CD4-positive, alpha-beta T cell treated with Interleukin-15 for 4 hours (primary cell): ENCODE measurements at regions not wholly inside any gene's neighbourhood (a gene's known extent, or its start where the extent isn't known, plus 50 kb on each side); places are given as distances from the start of the nearest gene placed in this dataset.
"Not testable (repeated sequence)": the region's sequence is repeated elsewhere in the genome, so short reads cannot be mapped to it uniquely, and the experiment has no call there.

ENCODE experiments used
- DNase-seq: peaks from one replicate; pipeline ENCODE4 v3.0.0-alpha.2; 2020; ENCODE audit warnings: low spot score

DNA sequence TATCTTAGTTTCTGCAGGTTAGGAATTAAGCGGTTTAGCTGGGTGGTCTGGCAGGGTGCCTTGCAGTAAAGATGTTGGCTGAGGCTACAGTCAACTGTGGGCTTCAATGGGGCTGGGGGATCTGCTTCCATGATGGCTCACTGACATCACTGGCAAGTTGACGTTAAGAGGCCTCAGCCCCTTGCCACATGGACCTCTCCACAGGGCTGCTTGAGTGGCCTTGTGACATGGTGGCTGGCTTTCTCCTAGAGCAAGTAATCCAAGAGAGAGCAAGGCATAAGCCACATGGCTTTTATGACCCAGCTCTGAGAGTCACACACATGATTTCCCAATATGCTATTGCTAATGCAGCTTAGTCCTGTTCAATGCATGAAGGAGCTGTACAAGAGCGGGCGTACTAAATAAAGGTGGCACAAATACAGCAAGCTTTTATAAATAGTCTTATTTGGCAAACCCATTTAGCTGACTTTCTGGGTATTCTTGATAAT is 109.1 kb downstream of the SEPTIN7 start:
- DNase-seq: no peak

DNA sequence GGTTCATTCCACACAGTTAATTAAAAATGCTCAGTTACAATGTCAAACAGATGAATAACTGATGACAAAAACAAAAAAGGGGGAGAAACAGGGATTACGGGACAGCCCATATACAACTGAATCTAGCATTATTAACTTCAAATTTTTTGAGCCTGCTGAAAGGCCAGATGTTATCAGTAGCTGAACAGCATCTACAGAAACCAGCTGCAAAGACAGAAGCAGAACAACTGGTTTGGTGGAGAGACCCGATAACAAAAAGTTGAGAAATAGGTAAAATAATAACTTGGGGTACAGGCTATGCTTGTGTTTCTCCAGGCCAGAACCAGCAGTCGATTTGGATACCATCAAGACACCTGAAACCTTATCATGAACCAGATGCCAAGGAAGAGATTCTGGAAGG is 109.8 kb downstream of the SEPTIN7 start:
- not testable (repeated sequence) for DNase-seq

DNA sequence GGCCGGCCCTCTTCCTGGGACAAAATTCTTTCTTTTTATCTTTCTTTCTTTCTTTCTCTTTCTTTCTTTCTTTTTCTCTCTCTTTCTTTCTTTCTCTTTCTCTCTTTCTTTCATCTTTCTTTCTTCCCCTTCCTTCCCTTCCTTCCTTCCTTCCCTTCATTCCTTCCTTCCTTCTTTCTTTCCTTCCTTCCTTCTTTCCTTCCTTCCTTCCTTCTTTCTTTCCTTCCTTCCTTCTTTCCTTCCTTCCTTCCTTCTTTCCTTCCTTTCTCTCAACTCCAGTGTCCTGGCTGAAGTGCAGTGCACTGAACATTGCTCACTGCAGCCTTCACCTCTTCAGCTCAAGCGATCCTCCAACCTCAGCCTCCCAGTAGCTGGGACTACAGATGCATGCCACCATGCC is 112.5 kb downstream of the SEPTIN7 start:
- not testable (repeated sequence) for DNase-seq

DNA sequence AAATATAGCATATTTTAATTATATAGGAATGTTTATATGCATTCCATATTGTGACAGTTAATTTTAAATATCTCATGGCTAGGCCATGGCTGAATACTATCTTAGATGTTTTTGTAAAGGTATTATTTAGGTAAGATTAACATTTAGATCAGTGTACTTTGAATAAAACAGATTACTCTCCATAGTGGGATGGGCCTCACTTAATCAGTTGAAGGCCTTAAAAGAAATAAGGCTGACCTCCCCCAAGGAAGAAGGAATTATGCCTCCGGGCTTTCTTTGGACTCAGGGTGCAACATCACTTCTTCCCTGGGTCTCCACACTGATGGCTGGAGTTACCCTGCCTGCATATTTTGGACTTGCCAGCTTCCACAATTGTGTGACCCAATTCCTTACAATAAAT is 113.4 kb downstream of the SEPTIN7 start:
- DNase-seq: not testable (repeated sequence)

DNA sequence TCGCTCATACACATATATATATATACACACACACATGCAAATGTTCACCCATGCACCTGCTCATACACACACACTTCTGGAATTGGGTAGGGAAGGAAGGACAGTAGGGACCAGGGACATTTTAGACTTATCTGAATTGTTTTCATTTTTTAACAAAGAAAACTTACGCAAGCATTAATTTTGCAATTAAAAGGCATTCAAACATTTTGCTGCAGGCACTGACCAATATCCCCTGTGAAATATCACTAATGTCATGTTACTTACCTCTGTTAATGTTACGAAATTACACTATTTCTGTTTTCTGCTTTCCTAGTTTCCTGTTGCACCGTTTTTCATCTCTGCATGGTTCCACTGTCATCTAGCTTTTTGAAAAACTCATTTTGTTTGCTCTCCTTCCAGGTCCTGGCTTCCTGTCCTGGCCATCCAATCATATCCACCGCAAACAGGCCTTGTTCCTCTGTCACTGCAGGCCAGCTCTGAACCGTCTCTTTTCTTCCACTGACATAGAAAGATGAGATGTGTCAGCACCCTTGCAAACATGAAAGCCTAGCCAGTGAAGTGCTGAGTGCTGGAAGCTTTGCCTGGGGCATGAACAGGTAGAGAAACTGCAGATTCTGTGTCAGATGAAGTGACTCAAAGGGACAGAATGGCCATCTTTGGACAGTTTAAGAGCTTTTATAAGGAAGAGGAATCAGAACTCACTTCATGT is 114.5 kb downstream of the SEPTIN7 start:
- DNase-seq: not testable (repeated sequence)

DNA sequence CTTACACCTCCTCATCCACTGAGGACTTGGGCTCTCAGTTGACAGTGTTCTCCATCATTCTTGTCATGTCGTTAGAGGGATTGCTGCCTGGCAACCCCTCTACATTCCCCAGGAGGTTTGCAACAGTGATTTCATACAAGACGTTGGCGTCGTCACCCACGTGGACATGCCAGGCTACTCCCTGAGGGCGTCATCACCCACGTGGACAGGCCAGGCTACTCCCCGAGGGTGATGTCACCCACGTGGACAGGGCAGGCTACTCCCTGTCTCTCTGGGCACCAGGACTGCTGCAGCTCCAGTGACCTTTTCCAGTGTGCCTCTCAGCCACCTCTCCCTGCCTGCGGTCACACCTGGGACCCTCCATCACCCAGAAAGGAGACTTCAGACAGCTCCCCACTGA is 117.4 kb downstream of the SEPTIN7 start:
- DNase-seq: not testable (repeated sequence)

DNA sequence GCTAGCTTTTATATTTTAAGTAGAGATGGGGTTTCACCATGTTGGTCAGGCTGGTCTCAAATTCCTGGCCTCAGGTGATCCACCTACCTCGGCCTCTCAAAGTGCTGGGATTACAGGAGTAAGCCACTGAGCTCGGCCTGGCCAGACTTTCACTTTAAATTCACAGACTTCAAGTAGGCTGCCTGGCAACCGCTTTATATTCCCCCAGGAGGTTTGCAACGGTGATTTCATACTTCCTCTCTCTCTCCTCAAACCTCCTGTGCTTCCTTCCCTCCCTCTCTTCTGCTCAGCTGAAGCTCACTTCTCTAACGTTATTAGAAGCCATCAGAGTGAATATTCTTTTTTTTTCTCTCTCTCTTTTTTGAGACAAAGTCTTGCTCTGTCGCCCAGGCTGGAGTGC is 118.8 kb downstream of the SEPTIN7 start:
- not testable (repeated sequence) for DNase-seq

DNA sequence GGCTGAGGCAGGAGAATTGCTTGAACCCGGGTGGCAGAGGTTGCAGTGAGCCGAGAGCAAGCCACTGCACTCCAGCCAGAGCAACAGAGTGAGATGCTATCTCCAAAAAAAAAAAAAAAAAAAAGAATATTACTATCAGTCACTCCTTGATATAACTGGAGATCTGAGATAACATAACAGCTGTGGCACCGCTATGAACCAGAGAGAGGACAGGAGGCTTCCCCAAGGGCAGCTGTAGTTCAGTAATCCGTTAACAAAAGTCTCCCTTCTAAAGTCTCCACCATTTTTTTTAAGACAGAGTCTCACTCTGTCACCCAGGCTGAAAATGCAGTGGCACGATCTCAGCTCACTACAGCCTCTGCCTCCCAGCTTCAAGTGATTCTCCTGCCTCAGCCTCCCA is 120.5 kb downstream of the SEPTIN7 start:
- not testable (repeated sequence) for DNase-seq

DNA sequence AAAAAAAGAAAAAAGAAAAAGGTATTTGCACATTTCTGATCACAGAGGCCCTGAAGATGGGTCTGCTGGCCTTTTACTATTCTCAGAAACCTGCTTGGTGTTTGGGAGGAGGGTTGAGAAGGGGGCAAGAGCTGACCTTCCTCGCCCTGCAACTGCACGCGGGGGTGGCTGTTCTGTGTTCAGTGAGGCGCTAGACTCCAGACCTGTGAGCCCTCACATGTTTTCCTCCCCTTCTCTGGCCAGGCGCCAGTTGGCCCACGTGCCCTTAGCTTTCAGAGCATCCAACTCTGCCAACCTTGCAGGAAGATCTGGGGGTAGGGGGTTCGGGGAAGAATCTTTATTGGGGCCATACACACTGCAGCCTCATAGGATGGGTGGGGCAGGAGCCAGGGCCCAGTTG is 123.8 kb downstream of the SEPTIN7 start:
- DNase-seq: not testable (repeated sequence)

DNA sequence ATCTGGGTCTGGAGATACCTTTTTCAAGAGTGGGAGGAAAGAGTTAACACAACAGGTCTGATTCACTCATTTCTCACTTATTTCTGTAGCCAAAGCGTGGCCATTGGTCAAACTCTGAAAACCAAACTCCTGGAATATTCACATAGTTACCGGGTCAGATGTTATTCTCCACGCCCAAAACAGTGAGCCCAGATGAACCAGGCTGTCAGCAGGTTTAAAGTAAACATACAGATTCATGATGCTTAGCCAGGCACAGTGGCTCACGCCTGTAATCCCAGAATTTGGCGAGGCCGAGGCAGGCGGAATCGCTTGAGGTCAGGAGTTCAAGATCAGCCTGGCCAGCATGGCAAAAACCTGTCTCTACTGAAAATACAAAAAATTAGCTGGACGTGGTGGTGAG is 126.1 kb downstream of the SEPTIN7 start:
- not testable (repeated sequence) for DNase-seq

DNA sequence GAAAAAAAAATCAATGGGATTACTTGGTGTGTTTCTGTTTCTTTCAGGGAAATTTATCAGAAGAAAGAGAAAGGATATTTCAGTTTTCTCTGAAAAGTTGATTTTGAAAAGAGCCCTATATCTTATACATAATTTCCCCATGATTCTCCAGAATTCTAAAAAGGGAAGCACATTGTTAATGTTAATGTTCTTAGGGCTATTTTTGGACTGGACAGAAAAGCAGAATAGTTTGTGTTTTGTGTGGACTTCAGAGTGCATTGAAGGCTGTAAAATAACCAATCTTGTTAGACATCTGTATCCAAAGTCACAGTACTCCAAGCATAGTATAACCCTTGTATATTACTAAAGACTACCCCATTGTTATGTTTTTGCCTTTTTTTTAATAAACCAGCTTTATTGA is 130.3 kb downstream of the SEPTIN7 start:
- DNase-seq: not testable (repeated sequence)

DNA sequence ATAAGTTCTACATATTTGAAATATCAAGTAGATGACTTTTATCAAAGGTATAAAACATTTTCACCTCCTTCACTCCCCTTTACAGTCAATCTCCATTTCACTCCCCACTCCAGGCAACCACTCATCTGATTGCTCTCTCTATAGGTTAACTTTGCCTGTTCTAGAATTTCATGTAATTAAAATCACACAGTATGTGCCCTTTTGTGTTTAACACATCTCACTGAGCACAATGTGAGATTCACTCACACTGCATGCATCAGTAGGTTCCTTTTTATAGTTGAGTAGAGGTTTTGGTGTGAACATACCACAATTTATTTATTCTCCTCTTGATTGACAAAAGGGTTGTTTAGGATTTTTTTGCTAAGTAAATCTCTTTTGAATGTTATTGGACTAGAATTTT is 130.7 kb downstream of the SEPTIN7 start:
- DNase-seq: not testable (repeated sequence)

DNA sequence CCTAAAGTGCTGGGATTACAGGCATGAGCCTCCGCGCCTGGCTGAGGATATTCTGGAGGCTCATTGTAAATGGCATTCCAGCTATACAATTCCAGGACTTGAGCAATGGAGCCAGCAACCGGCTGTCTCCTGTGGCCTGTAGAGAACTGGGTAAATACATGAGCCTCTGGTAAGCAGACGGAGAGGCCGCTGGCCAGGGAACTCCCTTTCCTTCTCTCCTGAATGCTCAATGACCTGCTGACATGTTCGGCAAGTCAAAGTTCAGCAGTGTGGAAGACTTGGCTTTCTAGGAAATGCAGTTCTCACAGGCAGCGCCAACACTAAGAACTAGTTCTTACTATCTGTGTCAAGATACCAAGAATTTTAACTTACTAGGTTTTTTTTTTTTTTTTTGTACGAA is 139.8 kb downstream of the SEPTIN7 start:
- DNase-seq: not testable (repeated sequence)

DNA sequence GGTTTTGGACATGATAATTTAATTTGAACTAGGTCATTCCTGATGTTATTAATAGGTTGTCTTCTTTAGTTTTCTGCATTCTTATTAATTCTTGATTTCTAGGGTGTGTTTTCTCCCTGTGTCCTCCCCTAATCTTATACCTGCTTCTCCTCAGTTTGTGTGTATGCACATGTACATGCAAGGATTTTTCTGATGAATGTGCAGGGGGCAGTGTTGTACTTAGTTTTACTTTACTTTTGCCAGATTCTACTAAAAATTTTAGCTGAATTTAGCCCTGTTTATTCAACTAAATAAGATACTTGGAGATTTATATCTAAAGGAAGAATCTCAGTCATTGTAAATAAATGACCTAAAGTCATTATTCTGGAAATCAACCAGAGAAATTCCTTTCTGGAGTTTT is 144.8 kb downstream of the SEPTIN7 start:
- DNase-seq: not testable (repeated sequence)

DNA sequence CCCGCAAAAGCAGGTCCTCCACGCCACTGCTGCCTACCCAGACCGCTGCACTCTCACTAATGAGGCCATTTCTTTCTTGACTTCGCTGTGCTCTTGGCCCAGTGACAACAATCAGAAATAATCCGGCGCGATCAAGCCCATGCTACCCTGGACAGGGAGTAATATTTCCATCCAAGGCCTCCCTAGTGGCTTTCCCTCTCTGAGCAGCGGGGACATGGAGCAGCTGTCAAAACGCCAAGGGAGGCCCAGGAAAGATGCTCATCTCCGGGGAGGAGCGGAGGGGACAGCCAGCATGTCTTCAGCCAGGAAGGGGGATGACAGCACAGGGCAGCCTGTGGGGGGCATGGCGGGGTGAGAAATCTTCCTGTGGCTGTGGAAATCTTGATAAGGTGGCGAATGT is 154.9 kb downstream of the SEPTIN7 start:
- not testable (repeated sequence) for DNase-seq

DNA sequence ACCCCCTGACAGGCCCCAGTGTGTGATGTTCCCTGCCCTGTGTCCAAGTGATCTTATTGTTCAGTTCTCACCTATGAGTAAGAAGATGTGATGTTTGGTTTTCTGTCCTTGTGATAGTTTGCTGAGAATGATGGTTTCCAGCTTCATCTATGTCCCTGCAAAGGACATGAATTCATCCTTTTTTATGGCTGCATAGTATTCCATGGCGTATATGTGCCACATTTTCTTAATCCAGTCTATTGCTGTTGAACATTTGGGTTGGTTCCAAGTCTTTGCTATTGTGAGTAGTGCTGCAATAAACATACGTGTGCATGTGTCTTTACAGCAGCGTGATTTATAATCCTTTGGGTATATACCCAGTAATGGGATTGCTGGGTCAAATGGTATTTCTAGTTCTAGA is 156.1 kb downstream of the SEPTIN7 start:
- DNase-seq: not testable (repeated sequence)

DNA sequence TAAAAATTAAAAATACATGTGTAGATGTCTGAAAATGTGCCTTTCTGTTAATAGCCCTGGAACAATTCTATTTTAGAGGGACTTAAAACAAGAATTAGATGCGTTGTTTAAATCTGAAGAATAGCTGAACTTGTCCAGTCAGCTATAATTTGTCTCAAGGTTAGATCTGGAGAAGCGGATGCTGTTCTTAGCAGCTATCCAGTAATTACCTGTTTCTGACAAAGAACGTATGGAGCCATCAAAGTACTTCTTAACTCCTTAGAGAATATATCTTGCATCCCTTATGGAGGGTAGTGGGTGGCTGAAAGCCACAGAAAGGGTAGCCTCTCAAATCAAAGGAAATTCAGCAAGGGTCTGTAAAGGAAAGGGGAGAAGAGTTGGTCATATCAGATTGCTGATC is 160.4 kb downstream of the SEPTIN7 start:
- not testable (repeated sequence) for DNase-seq

DNA sequence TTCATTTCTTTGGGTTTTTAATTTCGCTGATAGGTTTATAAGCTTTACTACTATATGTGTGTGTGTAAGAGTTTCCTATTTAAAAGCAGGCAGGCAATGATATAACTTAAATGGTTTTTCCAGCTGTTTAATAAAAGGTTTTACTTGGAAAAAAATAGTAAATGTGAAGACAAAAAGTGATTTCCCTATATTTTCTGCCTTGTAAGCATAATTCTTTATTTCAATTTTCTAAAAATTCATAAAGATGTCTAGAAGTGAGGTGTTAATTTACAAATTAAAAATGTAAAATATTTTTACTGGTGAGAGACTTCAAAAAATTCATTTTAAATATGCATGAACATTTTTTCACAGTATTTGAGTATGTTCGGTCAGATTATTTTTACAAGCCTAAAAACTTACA is 161.8 kb downstream of the SEPTIN7 start:
- not testable (repeated sequence) for DNase-seq

DNA sequence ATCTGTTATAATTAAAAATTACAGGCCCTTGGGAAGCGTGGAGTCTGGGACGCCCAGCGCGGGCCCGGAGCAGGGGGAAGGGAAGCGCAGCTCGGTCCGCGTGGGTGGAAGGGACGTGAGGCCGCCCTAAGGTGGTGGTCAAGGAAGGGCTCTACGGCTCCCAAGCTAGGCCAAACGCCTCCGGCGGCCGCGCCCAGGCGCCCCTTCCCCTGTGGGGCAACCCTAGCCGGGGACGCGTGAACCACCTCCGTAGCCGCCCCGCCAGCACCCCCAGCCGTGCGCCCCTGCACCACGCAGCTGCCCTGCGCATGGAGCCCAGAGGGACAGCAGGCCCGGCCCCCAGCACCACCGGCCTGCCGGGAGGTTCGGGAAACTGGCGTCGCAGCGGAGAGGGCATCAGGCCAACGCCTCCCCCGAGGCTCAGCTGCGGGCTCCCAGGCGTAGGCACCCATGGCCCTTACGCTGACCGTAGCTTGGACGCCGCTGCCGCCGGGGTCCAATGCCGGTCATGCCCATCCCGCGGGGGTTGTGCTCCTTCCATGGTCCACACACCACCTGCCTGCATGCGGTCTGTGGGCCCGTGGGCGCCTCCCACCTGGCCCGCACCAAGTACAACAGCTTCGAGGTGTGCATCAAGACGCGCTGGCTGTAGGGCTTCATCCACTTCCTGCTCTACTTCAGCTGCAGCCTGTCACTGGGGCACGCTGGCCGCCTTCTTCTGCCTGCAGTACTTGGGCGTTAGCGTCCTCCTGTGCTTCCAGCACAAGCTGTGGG is 166.7 kb downstream of the SEPTIN7 start:
- DNase-seq: no peak

DNA sequence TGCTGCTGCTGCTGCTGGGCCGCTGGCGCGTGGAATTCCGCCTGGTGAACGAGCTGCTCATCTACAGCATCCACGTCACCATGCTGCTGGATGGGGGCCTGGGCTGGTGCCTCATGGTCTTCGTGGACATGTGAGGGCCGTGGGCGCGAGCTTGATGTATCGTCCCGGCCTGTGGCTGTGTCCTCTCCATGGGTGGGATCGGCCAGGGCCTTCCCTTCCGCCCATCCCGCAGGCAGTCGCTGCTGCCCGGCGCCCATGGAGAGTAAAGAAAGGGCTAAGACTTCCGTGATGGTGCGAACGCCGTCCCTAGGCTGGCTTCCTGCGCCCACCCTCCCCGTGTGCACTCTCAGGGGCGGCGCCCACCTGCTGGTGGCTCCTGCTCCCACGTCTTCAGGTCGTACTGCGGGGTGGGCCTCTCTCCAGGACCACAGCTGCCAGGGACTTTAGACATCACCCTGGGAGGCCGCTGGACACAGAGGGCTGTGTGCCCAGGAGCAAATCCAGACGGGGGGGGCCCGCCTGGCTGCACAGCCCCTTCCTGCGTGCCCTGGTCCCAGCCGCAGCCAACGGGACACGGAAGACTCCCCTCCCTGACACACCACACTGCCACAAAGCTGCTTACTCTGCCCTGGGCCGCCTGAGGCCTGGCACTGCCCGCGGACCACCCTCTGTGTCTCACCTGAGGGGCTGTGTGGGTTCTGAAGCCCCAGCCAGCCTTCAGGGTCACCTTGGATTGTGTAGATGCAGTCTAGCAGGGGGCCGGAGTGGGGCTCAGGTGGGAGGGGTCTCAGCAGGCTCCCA is 167.5 kb downstream of the SEPTIN7 start:
- DNase-seq: no peak

DNA sequence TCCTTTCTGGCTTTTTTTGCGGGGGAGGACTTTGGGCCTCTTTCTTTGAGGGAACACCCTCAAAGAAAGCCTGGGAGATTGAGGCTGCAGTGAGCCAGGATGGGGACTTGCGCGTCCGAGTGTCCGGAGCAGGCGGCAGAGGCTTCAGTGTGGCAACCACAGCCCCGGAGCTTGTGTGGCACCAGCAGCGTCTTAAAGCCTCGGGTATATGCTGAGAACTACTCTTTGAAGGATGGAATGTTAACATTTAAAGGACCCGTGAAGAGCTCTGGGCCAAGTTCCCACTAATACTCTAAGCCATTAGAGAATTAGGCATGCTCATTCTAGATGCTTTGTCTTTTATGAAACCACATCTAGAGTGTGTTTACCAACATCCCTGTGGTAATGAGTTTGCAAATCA is 168.2 kb downstream of the SEPTIN7 start:
- no peak for DNase-seq

DNA sequence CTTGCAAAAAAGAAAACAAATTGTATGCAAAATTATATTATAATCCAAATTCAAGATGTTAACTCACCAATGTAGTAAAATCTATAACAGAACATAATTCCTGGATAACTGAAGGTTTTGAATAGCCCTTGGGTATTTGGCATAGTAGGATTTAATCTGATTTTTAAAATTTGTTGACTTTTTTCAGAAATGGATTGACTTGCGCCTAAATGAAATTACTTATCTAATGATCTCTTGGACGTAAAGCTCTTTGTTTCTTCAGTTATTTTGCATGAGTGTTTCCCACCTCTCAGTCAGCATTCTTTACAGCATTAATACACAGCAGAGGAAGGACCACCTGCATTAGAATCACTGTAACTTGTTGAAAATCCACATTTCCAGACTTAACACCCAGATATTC is 169.6 kb downstream of the SEPTIN7 start:
- DNase-seq: no peak
